Stomach (tissue), 4 donors: ENCODE measurements at regions not wholly inside any gene's neighbourhood (a gene's known extent, or its start where the extent isn't known, plus 50 kb on each side); places are given as distances from the start of the nearest gene placed in this dataset.

Experiments used
- CTCF ChIP-seq, 7 experiments: fragments of 450-650 bp in 4 of 7; fragments of 200-600 bp in 3 of 7; sonication (generic) in 3 of 7; IDR thresholded peaks; one replicate each; pipeline ENCODE4 v1.5.1; 2016 to 2019; ENCODE audit warnings: antibody characterized with exemption in 7 of 7, control low read depth in 2 of 7, mild to moderate bottlenecking in 1 of 7
- POLR2A ChIP-seq, 4 donors: fragments of 450-650 bp; IDR thresholded peaks; one replicate each; pipeline ENCODE4 v1.6.1; 2016; ENCODE audit warnings: antibody characterized with exemption in 4 of 4, control low read depth in 2 of 4, mild to moderate bottlenecking in 1 of 4, moderate library complexity in 1 of 4
- POLR2AphosphoS5 ChIP-seq, 3 donors: sonication (generic); formaldehyde crosslinking; IDR thresholded peaks; one replicate each; pipeline ENCODE4 v1.6.1; 2016; ENCODE audit warnings: antibody characterized with exemption in 3 of 3

- TF ChIP-seq CTCF (IDR thresholded peaks at IDR 0.05) = no peak
- no peak for TF ChIP-seq POLR2A (IDR thresholded peaks at IDR 0.05)
- no peak for TF ChIP-seq POLR2AphosphoS5 (IDR thresholded peaks at IDR 0.05)
These were observed 427.4 kb upstream of the CADM1 start for GRCh38 chr11:115931548-115932083.
